PC-3 (cell line): ENCODE measurements at regions not wholly inside any gene's neighbourhood (a gene's known extent, or its start where the extent isn't known, plus 50 kb on each side); places are given as distances from the start of the nearest gene placed in this dataset.

Experiments
- CTCF ChIP-seq: fragments of 300-600 bp; sonication (generic); conservative IDR thresholded peaks from 2 replicates; pipeline ENCODE4 v1.5.1; 2017; ENCODE audit warnings: antibody characterized with exemption, low read depth, mild to moderate bottlenecking, low read length
- EZH2 ChIP-seq: fragments of 300-600 bp; sonication (generic); IDR thresholded peaks from one replicate; pipeline ENCODE4 v1.6.1; 2017; ENCODE audit warnings: antibody characterized with exemption, mild to moderate bottlenecking, low read length; ENCODE audit not compliant: unreplicated experiment

DNA sequence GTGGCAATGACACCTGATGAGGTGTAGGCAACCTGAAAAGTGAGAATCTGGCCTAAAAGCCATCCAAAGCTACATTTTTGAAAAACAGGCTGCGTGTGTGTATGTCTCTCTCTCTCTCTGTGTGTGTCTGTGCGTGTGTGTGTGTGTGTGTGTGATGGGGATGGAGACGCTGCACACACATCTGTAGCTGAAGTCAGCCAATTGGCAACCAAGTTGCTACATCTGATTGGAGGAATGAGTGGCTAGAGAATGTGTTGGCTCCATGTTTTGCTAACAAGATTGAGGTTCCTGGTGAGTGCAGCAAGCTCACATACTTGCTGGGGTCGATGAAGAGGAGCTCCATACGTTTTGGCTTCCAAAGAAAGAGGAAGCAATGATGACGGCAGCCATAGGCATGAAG, 311.4 kb upstream of the NCAM1 start:
- TF ChIP-seq CTCF, result no peak
- no peak for TF ChIP-seq EZH2
